Endodermal cell (in vitro differentiated cells): ENCODE measurements at regions not wholly inside any gene's neighbourhood (a gene's known extent, or its start where the extent isn't known, plus 50 kb on each side); places are given as distances from the start of the nearest gene placed in this dataset.

Experiments
- DNase-seq: peaks from one replicate; pipeline ENCODE4 v3.0.0-alpha.2; 2017
- H3K27ac ChIP-seq: 2 replicates; pipeline ENCODE4 v1.5.1; 2013; ENCODE audit warnings: mild to moderate bottlenecking, low read depth, low read length, moderate library complexity
- H3K27me3 ChIP-seq: 2 replicates; pipeline ENCODE4 v1.6.1; 2013; ENCODE audit warnings: mild to moderate bottlenecking, low read length, moderate library complexity; ENCODE audit not compliant: insufficient read depth, control insufficient read depth, poor library complexity, severe bottlenecking
- H3K36me3 ChIP-seq: 2 replicates; pipeline ENCODE4 v1.7.0; 2013; ENCODE audit warnings: mild to moderate bottlenecking, low read length, moderate library complexity; ENCODE audit not compliant: control insufficient read depth, insufficient read depth
- H3K4me1 ChIP-seq: one replicate; pipeline ENCODE4 v1.7.0; 2013; ENCODE audit warnings: low read length; ENCODE audit not compliant: control insufficient read depth, insufficient read depth
- H3K4me3 ChIP-seq: 2 replicates; pipeline ENCODE4 v1.5.1; 2013; ENCODE audit warnings: mild to moderate bottlenecking, low read length, moderate library complexity
- H3K9ac ChIP-seq: 2 replicates; pipeline ENCODE4 v1.6.1; 2013; ENCODE audit warnings: mild to moderate bottlenecking, low read length, moderate library complexity; ENCODE audit not compliant: poor library complexity, severe bottlenecking; ENCODE audit errors: extremely low read depth
- H3K9me3 ChIP-seq: 2 replicates; pipeline ENCODE4 v1.6.1; 2013; ENCODE audit warnings: mild to moderate bottlenecking, low read length, moderate library complexity; ENCODE audit not compliant: control insufficient read depth
- H3K27ac Mint-ChIP-seq: 2 replicates; pipeline ENCODE4 v1.8.0; 2020; ENCODE audit warnings: mixed read lengths
- H3K27me3 Mint-ChIP-seq: 2 replicates; pipeline ENCODE4 v1.8.0; 2021; ENCODE audit warnings: mild to moderate bottlenecking, mixed read lengths; ENCODE audit not compliant: insufficient read depth
- H3K36me3 Mint-ChIP-seq: 2 replicates; pipeline ENCODE4 v1.8.0; 2020; ENCODE audit warnings: low read depth, mixed read lengths
- H3K4me1 Mint-ChIP-seq: 2 replicates; pipeline ENCODE4 v1.8.0; 2020; ENCODE audit warnings: mixed read lengths
- H3K4me3 Mint-ChIP-seq: 2 replicates; pipeline ENCODE4 v1.8.0; 2020; ENCODE audit warnings: mild to moderate bottlenecking, moderate library complexity, mixed read lengths
- H3K9me3 Mint-ChIP-seq: 2 replicates; pipeline ENCODE4 v1.8.0; 2020; ENCODE audit warnings: mild to moderate bottlenecking, mixed read lengths
- CTCF ChIP-seq: fragments of 200-600 bp; sonication (generic); conservative IDR thresholded peaks from 2 replicates; pipeline ENCODE4 v1.5.0; 2021; ENCODE audit warnings: antibody characterized with exemption, mild to moderate bottlenecking
- WGBS, 2 experiments: methylation state at CpG; one replicate each; pipeline versions ENCODE4 v1.1.5 to v1.1.7; 2013; ENCODE audit warnings: missing lambda C conversion rate in 2 of 2, mixed read lengths in 1 of 2; ENCODE audit not compliant: insufficient coverage in 1 of 2, insufficient read length in 1 of 2; 5-methylcytosine and 5-hydroxymethylcytosine counted together

GRCh38 chr15:79595306-79595705 lies 163.2 kb downstream of the MINAR1 start:
- Mint-ChIP-seq H3K36me3 (no peaks in the 10 kb centered on the region), H3K27ac (no peak overlapping the region), H3K9me3 (no peaks in the 10 kb centered on the region), H3K4me3 (no peak overlapping the region), H3K27me3 (peaks cover 2% of the 10 kb centered on the region), H3K4me1 (no peaks in the 10 kb centered on the region)
- H3K9me3 ChIP-seq = no peaks in the 10 kb centered on the region
- no peak for TF ChIP-seq CTCF
- H3K27me3 ChIP-seq = no peaks in the 10 kb centered on the region
- no peaks in the 10 kb centered on the region for H3K36me3 ChIP-seq
- DNase-seq = no peak
- no peak overlapping the region for H3K4me3 ChIP-seq
- H3K27ac ChIP-seq = no peak overlapping the region
- H3K4me1 ChIP-seq = no peaks in the 10 kb centered on the region
- H3K9ac ChIP-seq = no peak overlapping the region
- WGBS, 2 experiments = 94 to 100% methylated on average over 5 to 6 of the region's 6 CpGs

- H3K4me3 ChIP-seq = no peak overlapping the region
- H3K27ac ChIP-seq = no peak overlapping the region
- H3K4me3 Mint-ChIP-seq = no peak overlapping the region
- no peaks in the 10 kb centered on the region for H3K9me3 Mint-ChIP-seq
- WGBS, 2 experiments = 62% methylated on average over 4 of the region's 4 CpGs; no CpG with 5 or more reads in 1 of the 2 experiments
- no peak overlapping the region for H3K9ac ChIP-seq
- no peaks in the 10 kb centered on the region for H3K36me3 ChIP-seq
- H3K9me3 ChIP-seq = no peaks in the 10 kb centered on the region
- no peaks in the 10 kb centered on the region for H3K36me3 Mint-ChIP-seq
- no peak overlapping the region for H3K27ac Mint-ChIP-seq
- peak; percentile 93 for DNase-seq
- H3K4me1 ChIP-seq = no peaks in the 10 kb centered on the region
- no peaks in the 10 kb centered on the region for H3K27me3 ChIP-seq
- no peaks in the 10 kb centered on the region for H3K4me1 Mint-ChIP-seq
- peaks cover 2% of the 10 kb centered on the region for H3K27me3 Mint-ChIP-seq
- TF ChIP-seq CTCF = peak; percentile 99
Measured at GRCh38 chr15:79595995-79596622, 164.0 kb downstream of the MINAR1 start.

GRCh38 chr15:79598639-79599038 lies 166.5 kb downstream of the MINAR1 start:
- WGBS, 2 experiments = 95 to 96% methylated on average over 1 of the region's 1 CpG
- no peaks in the 10 kb centered on the region for H3K27me3 ChIP-seq
- H3K27me3 Mint-ChIP-seq = peaks cover 2% of the 10 kb centered on the region

More at GRCh38 chr15:79598639-79599038, 166.5 kb downstream of the MINAR1 start:
- no peak for TF ChIP-seq CTCF
- Mint-ChIP-seq H3K27ac (no peak overlapping the region), H3K4me1 (no peaks in the 10 kb centered on the region), H3K9me3 (no peaks in the 10 kb centered on the region), H3K4me3 (no peak overlapping the region), H3K36me3 (no peaks in the 10 kb centered on the region)
- Histone ChIP-seq H3K4me3 (no peak overlapping the region), H3K9ac (no peak overlapping the region), H3K36me3 (no peaks in the 10 kb centered on the region), H3K9me3 (no peaks in the 10 kb centered on the region), H3K27ac (no peak overlapping the region), H3K4me1 (no peaks in the 10 kb centered on the region)
- no peak for DNase-seq
